ENCODE measurements at regions not wholly inside any gene's neighbourhood (a gene's known extent, or its start where the extent isn't known, plus 50 kb on each side); places are given as distances from the start of the nearest gene placed in this dataset.

- no peak for TF ChIP-seq CBX3 (IDR thresholded peaks at IDR 0.05; ENCODE audit: low read depth)
Observed at GRCh38 chr12:59040656-59041055, 120.4 kb upstream of the LRIG3 start (continued).

GRCh38 chr12:59040043-59040442 is 119.7 kb upstream of the LRIG3 start:
- intact Hi-C loops (cut with micrococcal nuclease), result no loop called here
- Histone ChIP-seq H3K36me3 (ENCODE audit: control insufficient read depth in 1 of 2, insufficient read depth in 2 of 2, low read length in 2 of 2) (no peaks in the 10 kb centered on the region), H3K4me1 (ENCODE audit: control insufficient read depth in 1 of 2, insufficient read depth in 2 of 2, low read length in 2 of 2) (peaks cover 16 to 18% of the 10 kb centered on the region in 2 experiments), H3K9me3 (ENCODE audit: control insufficient read depth in 1 of 2, insufficient read depth in 1 of 2, low read depth in 1 of 2, low read length in 2 of 2) (no peaks in the 10 kb centered on the region), H3K4me3 (replicated peaks in 1 of 2; ENCODE audit: low read depth in 1 of 2, low read length in 2 of 2) (no peak overlapping the region), H3K4me2 (ENCODE audit: low read length) (no peak overlapping the region), H3K9ac (ENCODE audit: low read length) (no peak overlapping the region), H3K27me3 (ENCODE audit: insufficient read depth, low read length) (no peaks in the 10 kb centered on the region), H3K79me2 (ENCODE audit: insufficient read depth, low read length) (no peaks in the 10 kb centered on the region), H2AFZ (ENCODE audit: low read depth, low read length, poor library complexity, severe bottlenecking) (no peak overlapping the region), H3K9me2 (ENCODE audit: insufficient read depth) (0 out of 2 replicates have a peak, but pooled peaks cover 4% of the 10 kb centered on the region), H3K27ac (ENCODE audit: low read depth, low read length) (no peak overlapping the region), H4K20me1 (ENCODE audit: insufficient read depth) (no peaks in the 10 kb centered on the region)
- RAD21 ChIA-PET (ENCODE audit: low non-redundant PET in 1 of 2, low total read pairs in 2 of 2, uncharacterized antibody in 2 of 2, unreplicated experiment in 2 of 2), result no interaction called here
- TF ChIP-seq CBX3 (IDR thresholded peaks at IDR 0.05; ENCODE audit: low read depth), result no peak
- TF ChIP-seq POLR2AphosphoS5 (IDR thresholded peaks at IDR 0.05; ENCODE audit: low read depth, low read length), result no peak
- TF ChIP-seq SIN3A (IDR thresholded peaks at IDR 0.05; ENCODE audit: low read depth), result no peak
- no peak for TF ChIP-seq ZBTB33 (IDR thresholded peaks at IDR 0.05; ENCODE audit: extremely low read depth, insufficient replicate concordance, low read length)
- TF ChIP-seq EZH2phosphoT487 (IDR thresholded peaks at IDR 0.05; ENCODE audit: borderline replicate concordance), result no peak
- TF ChIP-seq POLR2A (IDR thresholded peaks at IDR 0.05; ENCODE audit: borderline replicate concordance, extremely low read depth, insufficient read depth, insufficient read length), result no peak
- TF ChIP-seq CTCF (IDR thresholded peaks at IDR 0.05 in 2 of 3, conservative IDR thresholded peaks at IDR 0.05 in 1 of 3; ENCODE audit: borderline replicate concordance in 1 of 3, insufficient read depth in 1 of 3, low read depth in 2 of 3, low read length in 2 of 3), result no peak
- no peak for TF ChIP-seq SRF (IDR thresholded peaks at IDR 0.05; ENCODE audit: low read depth)
- TF ChIP-seq ATF3 (IDR thresholded peaks at IDR 0.05), result no peak
- no peak for TF ChIP-seq EGR1 (IDR thresholded peaks at IDR 0.05; ENCODE audit: low read depth)
- BruUV-seq (replicated peaks), result no TSS peak
- ATAC-seq (no peak), DNase-seq (ENCODE audit: low read depth, low spot score) (no peak)
- CTCF ChIA-PET, result no interaction called here
- POLR2A ChIA-PET, result no interaction called here
